OCI-LY1 (cell line): ENCODE measurements at regions not wholly inside any gene's neighbourhood (a gene's known extent, or its start where the extent isn't known, plus 50 kb on each side); places are given as distances from the start of the nearest gene placed in this dataset.

ENCODE experiments used
- EZH2 ChIP-seq: fragments of 200-600 bp; sonication (generic), shearing (Covaris generic); IDR thresholded peaks from 2 replicates; pipeline ENCODE4 v1.8.0; 2017; ENCODE audit warnings: borderline replicate concordance, mixed run types, mild to moderate bottlenecking, antibody characterized with exemption, low read length, moderate library complexity, mixed read lengths
- TF ChIP-seq, protein P1 (sequence below): fragments of 200-600 bp; sonication (generic), shearing (Covaris generic); IDR thresholded peaks from 2 replicates; pipeline ENCODE4 v1.5.1; 2017; ENCODE audit warnings: mild to moderate bottlenecking, antibody characterized with exemption, low read length, moderate library complexity, mixed read lengths

- TF ChIP-seq, protein P1, sequence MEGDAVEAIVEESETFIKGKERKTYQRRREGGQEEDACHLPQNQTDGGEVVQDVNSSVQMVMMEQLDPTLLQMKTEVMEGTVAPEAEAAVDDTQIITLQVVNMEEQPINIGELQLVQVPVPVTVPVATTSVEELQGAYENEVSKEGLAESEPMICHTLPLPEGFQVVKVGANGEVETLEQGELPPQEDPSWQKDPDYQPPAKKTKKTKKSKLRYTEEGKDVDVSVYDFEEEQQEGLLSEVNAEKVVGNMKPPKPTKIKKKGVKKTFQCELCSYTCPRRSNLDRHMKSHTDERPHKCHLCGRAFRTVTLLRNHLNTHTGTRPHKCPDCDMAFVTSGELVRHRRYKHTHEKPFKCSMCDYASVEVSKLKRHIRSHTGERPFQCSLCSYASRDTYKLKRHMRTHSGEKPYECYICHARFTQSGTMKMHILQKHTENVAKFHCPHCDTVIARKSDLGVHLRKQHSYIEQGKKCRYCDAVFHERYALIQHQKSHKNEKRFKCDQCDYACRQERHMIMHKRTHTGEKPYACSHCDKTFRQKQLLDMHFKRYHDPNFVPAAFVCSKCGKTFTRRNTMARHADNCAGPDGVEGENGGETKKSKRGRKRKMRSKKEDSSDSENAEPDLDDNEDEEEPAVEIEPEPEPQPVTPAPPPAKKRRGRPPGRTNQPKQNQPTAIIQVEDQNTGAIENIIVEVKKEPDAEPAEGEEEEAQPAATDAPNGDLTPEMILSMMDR: peak; percentile 53; the same call in 1 of the 2 replicates
- no peak for TF ChIP-seq EZH2
Observed at GRCh38 chr4:45453258-45453853, 670.5 kb downstream of the GABRG1 start.
